ENCODE measurements at regions not wholly inside any gene's neighbourhood (a gene's known extent, or its start where the extent isn't known, plus 50 kb on each side); places are given as distances from the start of the nearest gene placed in this dataset.

GRCh38 chr3:84806958-84807357 is 151.8 kb upstream of the CADM2 start:
- DNase-seq (ENCODE audit: low spot score): no peak

DNA sequence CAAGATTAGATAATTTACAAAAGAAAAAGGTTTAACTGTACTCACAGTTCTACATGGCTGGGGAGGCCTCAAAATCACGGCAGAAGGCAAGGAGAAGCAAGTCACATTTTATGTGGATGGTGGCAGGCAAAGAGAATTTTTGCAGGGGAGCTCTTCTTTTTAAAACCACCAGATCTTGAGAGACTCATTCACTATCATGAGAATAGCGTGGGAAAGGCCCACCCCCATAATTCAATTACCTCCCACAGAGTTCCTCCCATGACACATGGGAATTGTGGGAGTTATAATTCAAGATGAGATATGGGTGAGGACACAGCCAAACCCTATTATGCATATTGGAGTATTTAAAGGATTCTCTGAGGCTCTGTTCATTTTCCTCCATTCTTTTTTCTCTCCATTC is 138.7 kb upstream of the CADM2 start:
- no peak for DNase-seq (ENCODE audit: low spot score)
- in situ Hi-C loops (cut with MboI; ENCODE audit: low sequenced_read_pairs, unreplicated experiment): no loop called here
- TF ChIP-seq CTCF (IDR thresholded peaks at IDR 0.05; ENCODE audit: borderline replicate concordance, control extremely low read depth, extremely low read depth, insufficient read depth, missing control alignments): no peak

More at GRCh38 chr3:84806958-84807357, 151.8 kb upstream of the CADM2 start:
- in situ Hi-C loops (cut with MboI; ENCODE audit: low sequenced_read_pairs, unreplicated experiment): no loop called here
- TF ChIP-seq CTCF (IDR thresholded peaks at IDR 0.05; ENCODE audit: borderline replicate concordance, control extremely low read depth, extremely low read depth, insufficient read depth, missing control alignments): no peak

DNA sequence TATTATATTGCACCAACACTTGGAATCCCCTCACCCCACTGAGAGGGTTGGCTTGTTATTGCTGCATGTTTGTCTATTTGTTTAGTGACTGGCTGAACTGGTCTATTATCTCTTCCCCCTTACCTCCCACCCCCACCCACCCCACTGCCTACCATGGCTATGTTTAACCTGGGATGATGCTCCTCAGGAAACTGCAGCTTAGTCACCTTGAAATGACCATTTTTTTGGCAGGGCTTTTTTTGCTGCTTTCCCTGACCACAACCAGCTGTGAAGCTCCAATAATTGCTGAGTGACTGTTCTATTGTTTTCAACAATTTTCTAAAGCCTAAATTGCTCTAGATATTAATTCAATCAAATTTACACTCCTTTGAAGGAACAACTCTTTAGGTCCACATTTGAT is 137.9 kb upstream of the CADM2 start:
- in situ Hi-C loops (cut with MboI; ENCODE audit: low sequenced_read_pairs, unreplicated experiment): no loop called here

DNA sequence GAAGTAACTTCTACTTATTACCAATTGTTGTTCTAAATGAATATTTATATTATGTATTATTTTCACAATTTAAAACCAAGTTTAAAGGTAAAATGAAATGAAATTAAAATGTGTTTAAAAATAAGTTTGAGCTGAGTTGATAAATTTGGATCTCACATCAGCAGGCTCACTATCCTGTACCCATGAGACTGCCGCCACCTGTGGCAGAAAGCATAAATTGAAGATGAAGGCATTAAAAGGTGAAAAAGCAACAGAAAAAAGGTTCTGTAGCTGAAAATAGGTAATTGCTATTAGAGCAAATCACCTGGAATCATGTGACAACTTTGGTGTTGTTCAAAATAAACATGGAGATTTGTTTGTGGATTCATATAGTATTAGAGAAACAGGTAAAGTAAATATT is 133.0 kb upstream of the CADM2 start:
- DNase-seq (ENCODE audit: low spot score): no peak
- no peak for TF ChIP-seq CTCF (IDR thresholded peaks at IDR 0.05; ENCODE audit: borderline replicate concordance, control extremely low read depth, extremely low read depth, insufficient read depth, missing control alignments)
- in situ Hi-C loops (cut with MboI; ENCODE audit: low sequenced_read_pairs, unreplicated experiment): no loop called here

More for the DNA sequence above, 137.9 kb upstream of the CADM2 start:
- DNase-seq (ENCODE audit: low spot score): no peak
- TF ChIP-seq CTCF (IDR thresholded peaks at IDR 0.05; ENCODE audit: borderline replicate concordance, control extremely low read depth, extremely low read depth, insufficient read depth, missing control alignments): no peak

- no peak for DNase-seq (ENCODE audit: low spot score)
- no peak for TF ChIP-seq CTCF (IDR thresholded peaks at IDR 0.05; ENCODE audit: borderline replicate concordance, control extremely low read depth, extremely low read depth, insufficient read depth, missing control alignments)
- in situ Hi-C loops (cut with MboI; ENCODE audit: low sequenced_read_pairs, unreplicated experiment): no loop called here
Measured at GRCh38 chr3:84830476-84830875, 128.3 kb upstream of the CADM2 start.

DNA sequence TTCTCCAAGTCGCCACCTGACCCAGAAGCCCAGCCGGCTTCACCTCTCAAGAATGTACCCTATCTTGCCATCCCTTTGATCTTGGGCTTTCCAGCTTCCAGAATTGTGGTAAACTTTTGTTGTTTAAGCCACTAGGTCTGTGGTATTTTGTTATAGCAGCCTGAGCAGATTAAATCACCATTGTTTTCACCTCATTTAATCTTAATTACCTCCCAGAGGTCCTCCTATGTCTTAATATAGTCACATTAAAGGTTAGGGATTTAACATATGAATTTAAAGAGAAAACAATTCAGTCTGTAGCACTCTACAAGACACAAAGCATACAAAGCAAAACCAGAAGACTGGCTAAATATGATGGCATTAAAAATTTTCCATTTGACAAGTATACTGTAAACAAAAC is 123.4 kb upstream of the CADM2 start:
- no peak for DNase-seq (ENCODE audit: low spot score)
- no peak for TF ChIP-seq CTCF (IDR thresholded peaks at IDR 0.05; ENCODE audit: borderline replicate concordance, control extremely low read depth, extremely low read depth, insufficient read depth, missing control alignments)
- in situ Hi-C loops (cut with MboI; ENCODE audit: low sequenced_read_pairs, unreplicated experiment): no loop called here

DNA sequence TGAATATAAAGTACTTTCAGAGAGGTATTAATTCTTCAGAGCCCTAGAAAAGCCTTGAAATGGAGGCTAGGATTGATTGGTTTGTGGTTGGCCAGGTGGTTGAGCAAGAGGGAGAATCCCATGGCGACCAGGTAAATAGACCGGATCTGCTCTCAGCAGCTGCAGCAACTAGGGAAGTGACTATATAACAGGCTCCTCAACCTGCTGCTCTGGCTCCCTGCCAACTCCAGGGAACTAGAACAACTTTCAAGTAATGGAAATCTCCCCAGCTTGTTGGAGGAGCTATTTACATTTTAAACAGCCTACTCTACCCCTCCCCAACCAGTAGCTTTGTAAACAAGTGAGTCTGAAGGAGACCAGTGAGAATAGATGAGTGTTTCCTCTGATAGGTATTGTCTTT is 121.8 kb upstream of the CADM2 start:
- no peak for DNase-seq (ENCODE audit: low spot score)
- no peak for TF ChIP-seq CTCF (IDR thresholded peaks at IDR 0.05; ENCODE audit: borderline replicate concordance, control extremely low read depth, extremely low read depth, insufficient read depth, missing control alignments)
- in situ Hi-C loops (cut with MboI; ENCODE audit: low sequenced_read_pairs, unreplicated experiment): no loop called here
